ENCODE measurements at regions not wholly inside any gene's neighbourhood (a gene's known extent, or its start where the extent isn't known, plus 50 kb on each side); places are given as distances from the start of the nearest gene placed in this dataset.
A peak's percentile ranks its signal among the peaks of the same experiment; 100 is the strongest.
"Not testable (repeated sequence)": the region's sequence is repeated elsewhere in the genome, so short reads cannot be mapped to it uniquely, and the experiment has no call there.

DNA sequence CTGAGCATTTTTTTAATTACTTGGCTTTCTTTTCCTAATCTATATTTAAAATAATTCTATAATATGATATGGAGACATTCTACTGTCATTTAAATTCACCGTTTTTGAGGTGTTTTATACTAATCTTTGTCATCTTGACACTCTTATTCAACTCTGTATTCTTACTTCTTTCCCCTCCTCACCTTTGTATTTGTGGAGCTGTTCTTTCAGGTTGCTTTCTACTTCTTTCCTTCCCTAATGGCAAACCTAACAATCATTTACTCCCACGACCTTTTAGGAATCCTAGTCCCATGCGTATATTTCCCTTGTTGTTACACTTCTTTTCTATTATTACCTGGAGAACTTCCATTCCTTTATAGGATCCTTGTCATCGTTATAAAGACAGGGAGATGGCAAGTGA lies 271.8 kb downstream of the TP53TG3F start:
- not testable (repeated sequence) for H3K27me3 ChIP-seq, H3K9me3 ChIP-seq, DNase-seq, H3K27ac ChIP-seq, H3K4me3 ChIP-seq, H3K36me3 ChIP-seq, H3K4me1 ChIP-seq
- WGBS, 2 donors: 21 to 22% methylated on average over 3 to 4 of the region's 4 CpGs
- ATAC-seq (ENCODE audit: low FRiP score in 2 of 2): peak; percentile 37 to 57

DNA sequence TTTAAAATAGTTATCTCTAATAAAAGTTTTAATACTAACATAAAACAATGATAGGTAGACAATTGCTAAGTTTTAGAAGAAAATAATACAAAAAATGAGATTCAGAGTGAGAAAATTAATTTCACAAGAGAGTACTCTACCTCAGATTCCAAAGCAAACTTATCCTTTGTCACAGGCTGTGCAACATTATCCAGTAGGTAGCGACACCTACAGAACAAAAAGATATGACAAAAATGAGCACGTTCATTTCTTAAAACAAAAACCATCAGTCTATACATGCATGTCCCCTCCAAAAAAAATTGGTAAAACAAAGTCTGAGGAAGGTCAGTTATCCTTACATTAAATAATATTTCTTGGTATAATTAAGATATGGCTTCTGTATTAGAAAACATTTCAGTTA lies 275.2 kb downstream of the TP53TG3F start:
- H3K4me3 ChIP-seq; H3K27ac ChIP-seq; DNase-seq; H3K9me3 ChIP-seq; H3K36me3 ChIP-seq; H3K27me3 ChIP-seq; ATAC-seq (ENCODE audit: low FRiP score in 2 of 2); H3K4me1 ChIP-seq: not testable (repeated sequence)
- 43 to 45% methylated on average over 2 of the region's 2 CpGs for WGBS, 2 donors

GRCh38 chr16:33766869-33767765 lies 307.7 kb downstream of the TP53TG3F start:
- H3K9me3 ChIP-seq: peaks cover 0 to 10% (median 0%) of the 10 kb centered on the region in 4 donors
- not testable (repeated sequence) for H3K4me3 ChIP-seq, H3K27me3 ChIP-seq, H3K27ac ChIP-seq, H3K4me1 ChIP-seq, H3K36me3 ChIP-seq
- peak in 1 of 2 donors; percentile 60 for DNase-seq
- ATAC-seq (ENCODE audit: low FRiP score in 2 of 2): peak in 1 of 2 donors; percentile 43
- WGBS, 2 donors: 87 to 93% methylated on average over 11 to 28 of the region's 35 CpGs

DNA sequence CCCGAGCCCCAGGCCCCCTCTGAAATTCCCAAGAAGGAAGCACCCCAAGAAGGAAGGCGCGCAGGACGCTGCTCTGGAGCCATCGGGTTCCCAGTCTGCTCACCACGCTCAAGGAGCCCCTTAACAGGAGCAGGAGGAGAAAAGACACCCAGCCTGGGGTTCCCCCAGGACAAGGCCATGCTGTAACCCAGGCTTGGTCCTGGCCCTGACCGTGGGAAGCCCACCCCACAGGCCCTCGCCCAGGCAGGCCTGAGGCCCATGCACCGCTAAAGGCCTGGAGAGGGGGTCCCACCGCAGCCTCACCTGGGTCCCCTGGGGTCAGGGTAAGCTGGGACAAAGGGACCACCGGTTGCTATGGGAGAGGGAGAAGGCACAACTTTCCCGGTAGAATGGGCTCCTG lies 309.3 kb downstream of the TP53TG3F start:
- peak in 1 of 2 donors; percentile 76 for ATAC-seq (ENCODE audit: low FRiP score in 2 of 2)
- not testable (repeated sequence) for H3K27ac ChIP-seq, H3K27me3 ChIP-seq, H3K36me3 ChIP-seq, H3K4me3 ChIP-seq, H3K4me1 ChIP-seq
- WGBS, 2 donors: 100% methylated on average over 1 of the region's 12 CpGs; no CpG with 5 or more reads in 1 of the 2 donors
- peak in 1 of 2 donors; percentile 47 for DNase-seq
- H3K9me3 ChIP-seq: peaks cover 0 to 10% (median 0%) of the 10 kb centered on the region in 4 donors

DNA sequence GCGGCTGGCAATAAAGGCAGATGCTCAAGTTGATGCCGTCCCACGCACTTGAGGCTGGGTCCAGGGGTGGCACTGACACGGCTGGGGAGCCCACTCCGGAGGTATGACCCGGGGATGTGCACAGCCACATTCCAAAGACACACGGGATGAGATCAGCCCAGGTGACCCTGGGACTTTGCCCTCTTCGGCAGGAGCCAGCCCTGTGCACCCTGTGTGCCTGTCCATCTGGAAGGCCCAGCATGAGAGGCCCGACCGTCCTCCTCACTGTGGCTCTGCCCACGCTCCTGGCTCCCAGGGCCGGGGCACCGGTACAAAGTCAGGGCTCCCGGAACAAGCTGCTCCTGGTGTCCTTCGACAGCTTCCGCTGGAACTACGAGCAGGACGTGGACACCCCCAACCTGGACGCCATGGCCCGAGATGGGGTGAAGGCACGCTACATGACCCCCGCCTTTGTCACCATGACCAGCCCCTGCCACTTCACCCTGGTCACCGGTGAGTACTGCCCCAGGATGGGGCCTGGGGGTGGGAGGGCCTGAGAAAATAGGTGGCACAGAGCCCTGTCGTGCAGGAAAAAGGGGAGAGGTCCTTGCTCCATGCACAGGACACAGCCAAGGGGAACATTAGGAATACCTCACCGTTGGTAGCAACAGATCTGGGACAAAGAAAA lies 309.9 kb downstream of the TP53TG3F start:
- peak in 1 of 2 donors; percentile 57 for ATAC-seq (ENCODE audit: low FRiP score in 2 of 2)
- 100% methylated on average over 3 of the region's 25 CpGs; no CpG with 5 or more reads in 1 of the 2 donors for WGBS, 2 donors

DNA sequence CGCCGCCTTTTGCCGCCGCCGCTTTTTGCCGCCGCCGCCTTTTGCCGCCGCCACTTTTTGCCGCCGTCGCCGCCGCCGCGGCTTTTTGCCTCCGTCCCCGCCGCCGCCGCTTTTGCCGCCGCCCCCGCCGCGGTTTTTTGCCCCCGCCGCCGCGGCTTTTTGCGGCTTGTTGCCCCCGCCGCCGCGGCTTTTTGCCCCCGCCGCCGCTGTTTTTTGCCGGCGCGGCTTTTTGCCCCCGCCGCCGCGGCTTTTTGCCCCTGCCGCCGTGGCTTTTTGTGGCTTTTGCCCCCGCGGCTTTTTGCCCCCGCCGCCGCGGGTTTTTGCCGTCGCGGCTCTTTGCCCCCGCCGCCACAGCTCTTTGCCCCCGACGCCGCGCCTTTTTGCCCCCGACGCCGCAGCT lies 311.1 kb downstream of the TP53TG3F start:
- peaks cover 0 to 10% (median 0%) of the 10 kb centered on the region in 4 donors for H3K9me3 ChIP-seq
- H3K4me1 ChIP-seq; H3K36me3 ChIP-seq; H3K27me3 ChIP-seq; ATAC-seq (ENCODE audit: low FRiP score in 2 of 2); H3K27ac ChIP-seq; H3K4me3 ChIP-seq: not testable (repeated sequence)
- DNase-seq: peak in 1 of 2 donors; percentile 52
- 54 to 63% methylated on average over 38 to 63 of the region's 66 CpGs for WGBS, 2 donors

More for the DNA sequence above, 309.9 kb downstream of the TP53TG3F start:
- not testable (repeated sequence) for H3K27ac ChIP-seq, H3K4me1 ChIP-seq, H3K4me3 ChIP-seq, H3K36me3 ChIP-seq, H3K27me3 ChIP-seq
- peaks cover 0 to 10% (median 0%) of the 10 kb centered on the region in 4 donors for H3K9me3 ChIP-seq
- DNase-seq: peak in 1 of 2 donors; percentile 20

DNA sequence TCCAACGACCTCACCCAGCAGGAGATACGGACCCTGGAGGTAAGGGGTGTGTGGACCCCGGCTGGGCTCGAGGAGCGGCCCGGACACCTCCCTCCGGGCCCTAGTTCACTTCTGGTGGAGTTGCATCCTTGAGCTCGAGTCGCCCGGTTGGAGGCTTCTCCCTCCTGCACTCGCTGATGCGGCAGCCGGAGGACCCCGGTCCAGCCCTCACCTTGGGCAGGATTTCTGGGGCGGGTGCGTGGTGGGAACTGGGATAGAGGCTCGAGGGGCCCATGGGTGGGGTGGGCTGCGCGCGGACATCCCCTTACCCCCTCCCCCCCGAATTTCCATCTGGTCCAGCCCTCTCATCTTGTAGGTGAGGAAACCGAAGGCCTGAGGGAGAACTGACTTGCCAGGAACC lies 311.8 kb downstream of the TP53TG3F start:
- not testable (repeated sequence) for H3K27ac ChIP-seq; ATAC-seq (ENCODE audit: low FRiP score in 2 of 2); H3K4me1 ChIP-seq; H3K4me3 ChIP-seq; H3K36me3 ChIP-seq; H3K27me3 ChIP-seq
- 48 to 69% methylated on average over 4 to 5 of the region's 22 CpGs for WGBS, 2 donors
- peak in 1 of 2 donors; percentile 53 for DNase-seq
- H3K9me3 ChIP-seq: peaks cover 0 to 10% (median 0%) of the 10 kb centered on the region in 4 donors

GRCh38 chr16:33773966-33774365 lies 314.6 kb downstream of the TP53TG3F start:
- H3K9me3 ChIP-seq: peaks cover 0 to 10% (median 0%) of the 10 kb centered on the region in 4 donors
- ATAC-seq (ENCODE audit: low FRiP score in 2 of 2); H3K27ac ChIP-seq; H3K27me3 ChIP-seq; DNase-seq; H3K4me1 ChIP-seq; H3K36me3 ChIP-seq; H3K4me3 ChIP-seq: not testable (repeated sequence)
- WGBS, 2 donors: 66 to 72% methylated on average over 2 of the region's 2 CpGs

- H3K27me3 ChIP-seq; ATAC-seq (ENCODE audit: low FRiP score in 2 of 2); H3K36me3 ChIP-seq; DNase-seq; H3K4me3 ChIP-seq; H3K4me1 ChIP-seq; H3K27ac ChIP-seq: not testable (repeated sequence)
- WGBS, 2 donors: 55 to 71% methylated on average over 1 of the region's 1 CpG
- peaks cover 0 to 10% (median 0%) of the 10 kb centered on the region in 4 donors for H3K9me3 ChIP-seq
Measured at GRCh38 chr16:33774724-33775123, 315.3 kb downstream of the TP53TG3F start.

DNA sequence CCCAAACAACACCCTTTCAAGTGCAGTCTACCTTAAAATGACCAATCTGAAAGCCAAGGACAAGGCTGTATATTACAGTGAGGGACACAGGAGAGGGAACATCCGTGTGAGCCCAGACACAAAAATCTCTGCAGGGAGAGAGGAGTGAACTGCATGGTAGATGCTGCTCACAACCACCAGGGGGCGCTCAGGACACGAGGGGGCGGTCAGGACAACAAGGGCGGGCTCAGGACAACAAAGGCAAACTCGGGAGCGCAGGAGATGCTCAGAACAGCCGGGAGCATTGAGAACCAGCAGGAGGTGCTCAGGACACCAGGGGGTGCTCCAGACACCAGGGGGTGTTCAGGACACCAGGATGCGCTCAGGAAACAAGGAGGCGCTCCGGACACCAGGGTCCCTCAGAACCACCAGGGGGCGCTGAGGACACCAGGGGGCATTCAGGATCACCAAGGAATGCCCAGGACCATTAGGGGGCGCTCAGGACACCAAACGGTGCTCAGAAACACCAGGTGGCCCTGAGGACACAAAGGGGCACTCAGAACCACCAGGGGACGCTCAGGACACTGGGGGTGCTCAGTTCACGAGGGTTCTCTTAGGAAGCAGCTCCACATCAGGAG lies 357.0 kb downstream of the TP53TG3F start:
- not testable (repeated sequence) for H3K9me3 ChIP-seq; H3K4me3 ChIP-seq; H3K27ac ChIP-seq; H3K27me3 ChIP-seq; ATAC-seq (ENCODE audit: low FRiP score in 2 of 2); DNase-seq; H3K36me3 ChIP-seq; H3K4me1 ChIP-seq
- no CpG with 5 or more reads among the region's 16 CpGs for WGBS, 2 donors

- peak in 1 of 2 donors; percentile 46 for DNase-seq
- not testable (repeated sequence) for H3K9me3 ChIP-seq; ATAC-seq (ENCODE audit: low FRiP score in 2 of 2); H3K4me1 ChIP-seq; H3K36me3 ChIP-seq; H3K27ac ChIP-seq; H3K27me3 ChIP-seq; H3K4me3 ChIP-seq
- 93% methylated on average over 7 of the region's 25 CpGs; no CpG with 5 or more reads in 1 of the 2 donors for WGBS, 2 donors
Measured at GRCh38 chr16:33824736-33825135, 365.3 kb downstream of the TP53TG3F start.

GRCh38 chr16:33827522-33827921 lies 368.1 kb downstream of the TP53TG3F start:
- DNase-seq; H3K4me1 ChIP-seq; ATAC-seq (ENCODE audit: low FRiP score in 2 of 2); H3K27ac ChIP-seq; H3K36me3 ChIP-seq; H3K4me3 ChIP-seq; H3K27me3 ChIP-seq; H3K9me3 ChIP-seq: not testable (repeated sequence)
- 78 to 82% methylated on average over 2 of the region's 5 CpGs for WGBS, 2 donors
